ENCODE measurements at regions not wholly inside any gene's neighbourhood (a gene's known extent, or its start where the extent isn't known, plus 50 kb on each side); places are given as distances from the start of the nearest gene placed in this dataset.
A peak's percentile ranks its signal among the peaks of the same experiment; 100 is the strongest.
"Not testable (repeated sequence)": the region's sequence is repeated elsewhere in the genome, so short reads cannot be mapped to it uniquely, and the experiment has no call there.

- no peaks in the 10 kb centered on the region for H3K27me3 ChIP-seq
- no peaks in the 10 kb centered on the region for H3K36me3 ChIP-seq
- peak overlapping the region; percentile 10 for H3K4me3 ChIP-seq
- peaks cover 14% of the 10 kb centered on the region for H3K4me1 ChIP-seq
- no peaks in the 10 kb centered on the region for H3K9me3 ChIP-seq (replicated peaks)
- DNase-seq = peak; percentile 33 to 49
- no peak overlapping the region for H3K27ac ChIP-seq
Measured at GRCh38 chr1:181180407-181181031, 92.0 kb downstream of the IER5 start.

GRCh38 chr1:181181792-181182585, 93.5 kb downstream of the IER5 start:
- Histone ChIP-seq H3K4me3 (no peak overlapping the region), H3K36me3 (no peaks in the 10 kb centered on the region), H3K27me3 (no peaks in the 10 kb centered on the region), H3K9me3 (replicated peaks) (no peaks in the 10 kb centered on the region), H3K27ac (no peak overlapping the region), H3K4me1 (peaks cover 14% of the 10 kb centered on the region)
- peak in 1 of 2 experiments; percentile 23 for DNase-seq

- Histone ChIP-seq H3K4me1 (peaks cover 10% of the 10 kb centered on the region), H3K36me3 (no peaks in the 10 kb centered on the region), H3K27me3 (no peaks in the 10 kb centered on the region), H3K4me3 (no peak overlapping the region), H3K9me3 (replicated peaks) (no peaks in the 10 kb centered on the region), H3K27ac (no peak overlapping the region)
- DNase-seq = no peak
Measured at GRCh38 chr1:181184621-181185020, 96.1 kb downstream of the IER5 start.

GRCh38 chr1:181185461-181185860, 97.0 kb downstream of the IER5 start:
- DNase-seq = no peak
- no peak overlapping the region for H3K4me3 ChIP-seq
- no peaks in the 10 kb centered on the region for H3K36me3 ChIP-seq
- no peak overlapping the region for H3K27ac ChIP-seq
- H3K27me3 ChIP-seq = no peaks in the 10 kb centered on the region
- H3K4me1 ChIP-seq = peaks cover 2% of the 10 kb centered on the region; the same call in 1 of the 2 replicates
- H3K9me3 ChIP-seq (replicated peaks) = no peaks in the 10 kb centered on the region

- H3K4me3 ChIP-seq; DNase-seq; H3K36me3 ChIP-seq; H3K4me1 ChIP-seq; H3K9me3 ChIP-seq (replicated peaks); H3K27ac ChIP-seq; H3K27me3 ChIP-seq: not testable (repeated sequence)
Measured at GRCh38 chr1:181186133-181186532, 97.6 kb downstream of the IER5 start.

- no peaks in the 10 kb centered on the region for H3K9me3 ChIP-seq (replicated peaks)
- H3K27ac ChIP-seq = no peak overlapping the region
- no peak overlapping the region for H3K4me3 ChIP-seq
- H3K36me3 ChIP-seq = no peaks in the 10 kb centered on the region
- H3K27me3 ChIP-seq = no peaks in the 10 kb centered on the region
- DNase-seq = no peak
- H3K4me1 ChIP-seq = no peaks in the 10 kb centered on the region
Measured at GRCh38 chr1:181187337-181188126, 99.0 kb downstream of the IER5 start.

- Histone ChIP-seq H3K4me3 (no peak overlapping the region), H3K9me3 (replicated peaks) (no peaks in the 10 kb centered on the region), H3K27me3 (no peaks in the 10 kb centered on the region), H3K4me1 (no peaks in the 10 kb centered on the region), H3K36me3 (no peaks in the 10 kb centered on the region), H3K27ac (no peak overlapping the region)
- no peak for DNase-seq
Measured at GRCh38 chr1:181189245-181189644, 100.7 kb downstream of the IER5 start.

- Histone ChIP-seq H3K4me1 (no peaks in the 10 kb centered on the region), H3K9me3 (replicated peaks) (no peaks in the 10 kb centered on the region), H3K36me3 (no peaks in the 10 kb centered on the region), H3K27ac (no peak overlapping the region), H3K4me3 (peak overlapping the region; percentile 26), H3K27me3 (no peaks in the 10 kb centered on the region)
- DNase-seq = peak; percentile 34 to 72
Measured at GRCh38 chr1:181189691-181190363, 101.3 kb downstream of the IER5 start.

DNA sequence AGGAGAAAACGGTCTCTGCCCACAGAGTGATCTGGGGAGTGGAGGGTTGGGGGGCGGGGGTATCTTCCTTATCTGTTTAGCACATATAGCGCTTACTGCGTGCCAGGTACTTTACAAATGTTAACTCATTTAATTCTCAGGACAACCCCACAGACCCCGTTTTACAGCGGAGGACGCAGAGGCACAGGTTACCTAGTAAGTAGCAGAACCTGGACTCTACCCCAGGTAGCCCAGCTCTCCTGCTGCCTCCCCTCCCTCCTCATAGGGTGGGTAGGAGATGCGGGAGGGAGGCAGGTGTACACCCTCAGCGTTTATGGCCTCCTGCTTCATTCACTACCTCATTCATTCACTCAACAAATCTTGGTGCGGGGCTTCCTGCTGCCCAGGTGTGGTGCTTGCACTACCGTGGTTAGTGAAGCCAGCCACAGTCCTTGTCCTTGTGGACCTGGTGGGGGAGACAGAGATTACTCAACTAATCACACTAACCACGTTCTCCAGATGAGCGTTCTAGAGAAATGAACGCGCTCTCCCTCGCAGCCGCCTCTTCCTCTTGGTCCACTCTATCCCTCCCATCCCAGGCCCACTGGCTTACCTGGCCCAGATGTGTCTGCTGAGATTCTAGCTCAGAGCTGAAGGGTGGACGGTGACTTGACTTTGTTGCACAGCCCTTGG, 102.0 kb downstream of the IER5 start:
- DNase-seq = no peak
- no peaks in the 10 kb centered on the region for H3K4me1 ChIP-seq
- no peaks in the 10 kb centered on the region for H3K9me3 ChIP-seq (replicated peaks)
- no peaks in the 10 kb centered on the region for H3K36me3 ChIP-seq
- no peak overlapping the region for H3K27ac ChIP-seq
- no peaks in the 10 kb centered on the region for H3K27me3 ChIP-seq
- no peak overlapping the region for H3K4me3 ChIP-seq

DNA sequence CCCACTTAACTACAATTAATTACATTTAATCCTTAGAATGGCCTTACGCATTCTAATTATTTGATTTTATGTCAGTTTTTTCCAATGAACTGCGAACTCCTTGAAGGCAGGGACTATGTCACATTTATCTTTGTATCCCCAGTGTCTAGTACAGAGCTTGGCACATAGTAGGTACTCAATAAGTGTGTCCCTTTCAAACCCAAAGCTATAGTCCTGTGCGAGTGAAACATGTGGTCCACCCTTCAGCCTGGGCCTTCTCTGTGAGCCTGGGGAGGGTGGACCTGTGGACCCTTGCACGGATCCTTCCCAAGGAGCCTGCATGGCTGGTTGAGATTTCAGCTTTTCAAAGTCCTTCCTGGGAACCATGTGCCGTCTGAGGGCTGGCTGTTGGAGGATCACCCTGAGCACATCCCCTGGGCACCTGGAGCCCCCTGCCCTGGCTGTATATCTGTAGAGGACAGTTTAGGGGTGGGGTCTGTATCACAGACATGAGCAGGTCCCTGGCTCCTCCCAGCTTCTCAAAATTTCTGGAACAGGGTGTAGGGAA, 103.1 kb downstream of the IER5 start:
- no peak for DNase-seq
- Histone ChIP-seq H3K4me1 (no peaks in the 10 kb centered on the region), H3K27ac (no peak overlapping the region), H3K36me3 (no peaks in the 10 kb centered on the region), H3K4me3 (no peak overlapping the region), H3K9me3 (replicated peaks) (no peaks in the 10 kb centered on the region), H3K27me3 (no peaks in the 10 kb centered on the region)

DNA sequence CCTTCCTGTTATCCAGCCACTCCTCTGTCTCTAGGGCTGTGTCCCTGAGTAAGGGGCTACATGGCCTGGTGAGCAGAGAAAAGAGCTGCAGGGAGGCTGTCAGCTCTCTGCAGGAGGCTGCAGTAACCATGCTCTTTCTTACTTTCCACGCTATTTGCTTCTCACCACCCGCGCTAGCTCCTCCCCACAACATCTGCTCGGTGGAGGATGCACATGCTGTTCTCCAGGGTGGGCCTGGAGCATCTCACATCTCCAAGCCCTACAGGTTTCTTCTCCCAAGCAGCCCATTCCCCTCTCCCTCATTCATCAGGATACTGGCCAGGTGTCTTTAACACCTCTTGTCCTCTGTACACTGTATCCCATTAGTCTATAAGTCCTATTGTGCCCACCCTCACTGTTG, 103.8 kb downstream of the IER5 start:
- H3K4me3 ChIP-seq = no peak overlapping the region
- no peaks in the 10 kb centered on the region for H3K36me3 ChIP-seq
- H3K27ac ChIP-seq = no peak overlapping the region
- H3K9me3 ChIP-seq (replicated peaks) = no peaks in the 10 kb centered on the region
- H3K4me1 ChIP-seq = no peaks in the 10 kb centered on the region
- DNase-seq = no peak
- H3K27me3 ChIP-seq = no peaks in the 10 kb centered on the region

- Histone ChIP-seq H3K36me3 (no peaks in the 10 kb centered on the region), H3K4me1 (no peaks in the 10 kb centered on the region), H3K27ac (no peak overlapping the region), H3K9me3 (replicated peaks) (no peaks in the 10 kb centered on the region), H3K27me3 (no peaks in the 10 kb centered on the region), H3K4me3 (no peak overlapping the region)
- DNase-seq = no peak
Measured at GRCh38 chr1:181202986-181203555, 114.6 kb downstream of the IER5 start.

- no peaks in the 10 kb centered on the region for H3K36me3 ChIP-seq
- no peak for DNase-seq
- H3K27me3 ChIP-seq = no peaks in the 10 kb centered on the region
- no peak overlapping the region for H3K4me3 ChIP-seq
- no peaks in the 10 kb centered on the region for H3K4me1 ChIP-seq
- no peaks in the 10 kb centered on the region for H3K9me3 ChIP-seq (replicated peaks)
- no peak overlapping the region for H3K27ac ChIP-seq
Measured at GRCh38 chr1:181204530-181204929, 116.0 kb downstream of the IER5 start.

- H3K36me3 ChIP-seq = no peaks in the 10 kb centered on the region
- H3K4me3 ChIP-seq = no peak overlapping the region
- H3K9me3 ChIP-seq (replicated peaks) = no peaks in the 10 kb centered on the region
- no peak overlapping the region for H3K27ac ChIP-seq
- no peak for DNase-seq
- no peaks in the 10 kb centered on the region for H3K4me1 ChIP-seq
- H3K27me3 ChIP-seq = no peaks in the 10 kb centered on the region
Measured at GRCh38 chr1:181205901-181206300, 117.4 kb downstream of the IER5 start.
